ENCODE measurements at regions not wholly inside any gene's neighbourhood (a gene's known extent, or its start where the extent isn't known, plus 50 kb on each side); places are given as distances from the start of the nearest gene placed in this dataset.
"Not testable (repeated sequence)": the region's sequence is repeated elsewhere in the genome, so short reads cannot be mapped to it uniquely, and the experiment has no call there.

- CTCF ChIA-PET = no interaction called here
- H3K27ac ChIP-seq (ENCODE audit: insufficient read depth in 1 of 2, low read depth in 1 of 2, low read length in 2 of 2, poor library complexity in 1 of 2, severe bottlenecking in 2 of 2) = no peak overlapping the region
- WGBS (ENCODE audit: insufficient coverage) = 94% methylated on average over 9 of the region's 9 CpGs
Observed at GRCh38 chr12:105672121-105672975, 341.9 kb downstream of the C12orf75 start.

GRCh38 chr12:105674871-105675699, 344.6 kb downstream of the C12orf75 start:
- H3K4me3 ChIP-seq (ENCODE audit: control insufficient read depth in 1 of 7, extremely low read depth in 1 of 7, insufficient read depth in 4 of 7, low read depth in 2 of 7, low read length in 6 of 7) = no peak overlapping the region
- no peaks in the 10 kb centered on the region for H3K4me1 ChIP-seq (ENCODE audit: control extremely low read depth in 1 of 4, control insufficient read depth in 4 of 4, insufficient read depth in 4 of 4, low read length in 3 of 4)
- ChIA-PET POLR2A (no interaction called here), CTCF (no interaction called here)
- H3K9me3 ChIP-seq (ENCODE audit: control extremely low read depth in 1 of 5, control insufficient read depth in 4 of 5, insufficient read depth in 2 of 5, low read depth in 1 of 5, low read length in 4 of 5) = peaks cover 0 to 2% (median 0%) of the 10 kb centered on the region in 5 experiments
- WGBS (ENCODE audit: insufficient coverage) = 91% methylated on average over 2 of the region's 2 CpGs
- peaks cover 0 to 2% (median 0%) of the 10 kb centered on the region in 5 experiments for H3K27me3 ChIP-seq (replicated peaks in 2 of 5; ENCODE audit: control insufficient read depth in 4 of 5, insufficient read depth in 5 of 5, low read length in 4 of 5)
- no peak overlapping the region for H3K27ac ChIP-seq (ENCODE audit: insufficient read depth in 1 of 2, low read depth in 1 of 2, low read length in 2 of 2, poor library complexity in 1 of 2, severe bottlenecking in 2 of 2)
- no peaks in the 10 kb centered on the region for H3K36me3 ChIP-seq (ENCODE audit: control insufficient read depth in 4 of 4, insufficient read depth in 4 of 4, low read length in 3 of 4)
- DNase-seq = no peak

More at GRCh38 chr12:105672121-105672975, 341.9 kb downstream of the C12orf75 start:
- Histone ChIP-seq H3K36me3 (ENCODE audit: control insufficient read depth in 4 of 4, insufficient read depth in 4 of 4, low read length in 3 of 4) (no peaks in the 10 kb centered on the region), H3K4me1 (ENCODE audit: control extremely low read depth in 1 of 4, control insufficient read depth in 4 of 4, insufficient read depth in 4 of 4, low read length in 3 of 4) (no peaks in the 10 kb centered on the region), H3K9me3 (ENCODE audit: control extremely low read depth in 1 of 5, control insufficient read depth in 4 of 5, insufficient read depth in 2 of 5, low read depth in 1 of 5, low read length in 4 of 5) (peaks cover 0 to 2% (median 0%) of the 10 kb centered on the region in 5 experiments), H3K4me3 (ENCODE audit: control insufficient read depth in 1 of 7, extremely low read depth in 1 of 7, insufficient read depth in 4 of 7, low read depth in 2 of 7, low read length in 6 of 7) (no peak overlapping the region), H3K27me3 (replicated peaks in 2 of 5; ENCODE audit: control insufficient read depth in 4 of 5, insufficient read depth in 5 of 5, low read length in 4 of 5) (peaks cover 0 to 2% (median 0%) of the 10 kb centered on the region in 5 experiments)
- no peak for DNase-seq
- POLR2A ChIA-PET = no interaction called here

GRCh38 chr12:105676694-105677093, 346.2 kb downstream of the C12orf75 start:
- H3K36me3 ChIP-seq (ENCODE audit: control insufficient read depth in 4 of 4, insufficient read depth in 4 of 4, low read length in 3 of 4) = no peaks in the 10 kb centered on the region
- H3K27me3 ChIP-seq (replicated peaks in 2 of 5; ENCODE audit: control insufficient read depth in 4 of 5, insufficient read depth in 5 of 5, low read length in 4 of 5) = no peaks in the 10 kb centered on the region
- no peak for DNase-seq
- no peak overlapping the region for H3K27ac ChIP-seq (ENCODE audit: insufficient read depth in 1 of 2, low read depth in 1 of 2, low read length in 2 of 2, poor library complexity in 1 of 2, severe bottlenecking in 2 of 2)
- no peaks in the 10 kb centered on the region for H3K4me1 ChIP-seq (ENCODE audit: control extremely low read depth in 1 of 4, control insufficient read depth in 4 of 4, insufficient read depth in 4 of 4, low read length in 3 of 4)
- 75% methylated on average over 1 of the region's 2 CpGs for WGBS (ENCODE audit: insufficient coverage)
- H3K4me3 ChIP-seq (ENCODE audit: control insufficient read depth in 1 of 7, extremely low read depth in 1 of 7, insufficient read depth in 4 of 7, low read depth in 2 of 7, low read length in 6 of 7) = no peak overlapping the region
- ChIA-PET CTCF (no interaction called here), POLR2A (no interaction called here)
- peaks cover 0 to 2% (median 0%) of the 10 kb centered on the region in 5 experiments for H3K9me3 ChIP-seq (ENCODE audit: control extremely low read depth in 1 of 5, control insufficient read depth in 4 of 5, insufficient read depth in 2 of 5, low read depth in 1 of 5, low read length in 4 of 5)

GRCh38 chr12:105677672-105678071, 347.2 kb downstream of the C12orf75 start:
- no peaks in the 10 kb centered on the region for H3K27me3 ChIP-seq (replicated peaks in 2 of 5; ENCODE audit: control insufficient read depth in 4 of 5, insufficient read depth in 5 of 5, low read length in 4 of 5)
- CTCF ChIA-PET = no interaction called here

GRCh38 chr12:105679982-105680381, 349.5 kb downstream of the C12orf75 start:
- Histone ChIP-seq H3K36me3 (ENCODE audit: control insufficient read depth in 4 of 4, insufficient read depth in 4 of 4, low read length in 3 of 4) (no peaks in the 10 kb centered on the region), H3K9me3 (ENCODE audit: control extremely low read depth in 1 of 5, control insufficient read depth in 4 of 5, insufficient read depth in 2 of 5, low read depth in 1 of 5, low read length in 4 of 5) (no peaks in the 10 kb centered on the region), H3K4me1 (ENCODE audit: control extremely low read depth in 1 of 4, control insufficient read depth in 4 of 4, insufficient read depth in 4 of 4, low read length in 3 of 4) (no peaks in the 10 kb centered on the region), H3K27ac (ENCODE audit: insufficient read depth in 1 of 2, low read depth in 1 of 2, low read length in 2 of 2, poor library complexity in 1 of 2, severe bottlenecking in 2 of 2) (no peak overlapping the region), H3K27me3 (replicated peaks in 2 of 5; ENCODE audit: control insufficient read depth in 4 of 5, insufficient read depth in 5 of 5, low read length in 4 of 5) (no peaks in the 10 kb centered on the region), H3K4me3 (ENCODE audit: control insufficient read depth in 1 of 7, extremely low read depth in 1 of 7, insufficient read depth in 4 of 7, low read depth in 2 of 7, low read length in 6 of 7) (no peak overlapping the region)
- 86% methylated on average over 1 of the region's 1 CpG for WGBS (ENCODE audit: insufficient coverage)
- ChIA-PET POLR2A (no interaction called here), CTCF (no interaction called here)
- peak in 1 of 3 donors; percentile 5 for DNase-seq

More at GRCh38 chr12:105677672-105678071, 347.2 kb downstream of the C12orf75 start:
- no peak overlapping the region for H3K4me3 ChIP-seq (ENCODE audit: control insufficient read depth in 1 of 7, extremely low read depth in 1 of 7, insufficient read depth in 4 of 7, low read depth in 2 of 7, low read length in 6 of 7)
- H3K36me3 ChIP-seq (ENCODE audit: control insufficient read depth in 4 of 4, insufficient read depth in 4 of 4, low read length in 3 of 4) = no peaks in the 10 kb centered on the region
- H3K9me3 ChIP-seq (ENCODE audit: control extremely low read depth in 1 of 5, control insufficient read depth in 4 of 5, insufficient read depth in 2 of 5, low read depth in 1 of 5, low read length in 4 of 5) = peaks cover 0 to 2% (median 0%) of the 10 kb centered on the region in 5 experiments
- H3K4me1 ChIP-seq (ENCODE audit: control extremely low read depth in 1 of 4, control insufficient read depth in 4 of 4, insufficient read depth in 4 of 4, low read length in 3 of 4) = no peaks in the 10 kb centered on the region
- POLR2A ChIA-PET = no interaction called here
- DNase-seq = peak in 1 of 3 donors; percentile 2
- WGBS (ENCODE audit: insufficient coverage) = 80% methylated on average over 1 of the region's 2 CpGs
- H3K27ac ChIP-seq (ENCODE audit: insufficient read depth in 1 of 2, low read depth in 1 of 2, low read length in 2 of 2, poor library complexity in 1 of 2, severe bottlenecking in 2 of 2) = no peak overlapping the region

- ChIA-PET CTCF (no interaction called here), POLR2A (no interaction called here)
- 100% methylated on average over 1 of the region's 2 CpGs for WGBS (ENCODE audit: insufficient coverage)
Observed at GRCh38 chr12:105681341-105681740, 350.9 kb downstream of the C12orf75 start.

GRCh38 chr12:105682821-105683220, 352.3 kb downstream of the C12orf75 start:
- CTCF ChIA-PET; H3K27ac ChIP-seq (ENCODE audit: insufficient read depth in 1 of 2, low read depth in 1 of 2, low read length in 2 of 2, poor library complexity in 1 of 2, severe bottlenecking in 2 of 2); H3K27me3 ChIP-seq (replicated peaks in 2 of 5; ENCODE audit: control insufficient read depth in 4 of 5, insufficient read depth in 5 of 5, low read length in 4 of 5); H3K4me3 ChIP-seq (ENCODE audit: control insufficient read depth in 1 of 7, extremely low read depth in 1 of 7, insufficient read depth in 4 of 7, low read depth in 2 of 7, low read length in 6 of 7); H3K9me3 ChIP-seq (ENCODE audit: control extremely low read depth in 1 of 5, control insufficient read depth in 4 of 5, insufficient read depth in 2 of 5, low read depth in 1 of 5, low read length in 4 of 5); POLR2A ChIA-PET; H3K4me1 ChIP-seq (ENCODE audit: control extremely low read depth in 1 of 4, control insufficient read depth in 4 of 4, insufficient read depth in 4 of 4, low read length in 3 of 4); DNase-seq; H3K36me3 ChIP-seq (ENCODE audit: control insufficient read depth in 4 of 4, insufficient read depth in 4 of 4, low read length in 3 of 4): not testable (repeated sequence)
- WGBS (ENCODE audit: insufficient coverage) = 100% methylated on average over 1 of the region's 1 CpG

More at GRCh38 chr12:105681341-105681740, 350.9 kb downstream of the C12orf75 start:
- no peaks in the 10 kb centered on the region for H3K4me1 ChIP-seq (ENCODE audit: control extremely low read depth in 1 of 4, control insufficient read depth in 4 of 4, insufficient read depth in 4 of 4, low read length in 3 of 4)
- no peaks in the 10 kb centered on the region for H3K36me3 ChIP-seq (ENCODE audit: control insufficient read depth in 4 of 4, insufficient read depth in 4 of 4, low read length in 3 of 4)
- H3K27ac ChIP-seq (ENCODE audit: insufficient read depth in 1 of 2, low read depth in 1 of 2, low read length in 2 of 2, poor library complexity in 1 of 2, severe bottlenecking in 2 of 2) = no peak overlapping the region
- peaks cover 0 to 4% (median 0%) of the 10 kb centered on the region in 5 experiments for H3K27me3 ChIP-seq (replicated peaks in 2 of 5; ENCODE audit: control insufficient read depth in 4 of 5, insufficient read depth in 5 of 5, low read length in 4 of 5)
- no peak overlapping the region for H3K4me3 ChIP-seq (ENCODE audit: control insufficient read depth in 1 of 7, extremely low read depth in 1 of 7, insufficient read depth in 4 of 7, low read depth in 2 of 7, low read length in 6 of 7)
- no peaks in the 10 kb centered on the region for H3K9me3 ChIP-seq (ENCODE audit: control extremely low read depth in 1 of 5, control insufficient read depth in 4 of 5, insufficient read depth in 2 of 5, low read depth in 1 of 5, low read length in 4 of 5)
- DNase-seq = no peak
